ENCODE measurements at regions not wholly inside any gene's neighbourhood (a gene's known extent, or its start where the extent isn't known, plus 50 kb on each side); places are given as distances from the start of the nearest gene placed in this dataset.

DNA sequence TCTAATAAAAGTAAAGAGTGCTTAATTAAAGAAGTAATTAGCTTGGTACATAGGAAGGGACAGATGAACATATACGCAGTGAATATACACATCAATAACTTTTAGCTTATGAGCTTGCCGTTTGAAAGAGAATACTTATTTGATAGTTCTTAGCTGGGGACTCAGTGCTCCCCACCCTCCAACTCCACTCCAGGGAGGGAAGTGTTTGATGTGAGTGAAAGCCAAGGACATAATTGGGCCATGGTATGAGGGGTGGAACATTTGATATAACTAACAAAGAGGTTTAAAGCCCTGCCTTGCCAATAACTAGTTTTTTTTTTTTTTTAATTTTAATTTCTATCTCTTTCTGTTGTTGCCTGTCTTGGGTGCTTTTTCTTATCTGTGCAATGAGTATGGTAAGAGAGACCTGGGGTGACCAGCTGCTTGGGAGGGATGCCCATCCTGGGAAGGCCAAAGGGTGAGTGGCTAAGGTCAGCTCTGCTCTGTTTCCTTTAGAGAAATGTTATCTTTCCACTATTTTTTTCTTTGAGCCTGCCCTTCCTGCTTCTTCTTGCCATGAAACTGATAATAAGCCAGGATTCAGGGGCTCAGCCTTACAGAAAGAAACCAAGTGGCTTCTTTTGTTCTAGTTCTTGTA lies 132.8 kb upstream of the CPSF6 start:
- TF ChIP-seq, protein P1, sequence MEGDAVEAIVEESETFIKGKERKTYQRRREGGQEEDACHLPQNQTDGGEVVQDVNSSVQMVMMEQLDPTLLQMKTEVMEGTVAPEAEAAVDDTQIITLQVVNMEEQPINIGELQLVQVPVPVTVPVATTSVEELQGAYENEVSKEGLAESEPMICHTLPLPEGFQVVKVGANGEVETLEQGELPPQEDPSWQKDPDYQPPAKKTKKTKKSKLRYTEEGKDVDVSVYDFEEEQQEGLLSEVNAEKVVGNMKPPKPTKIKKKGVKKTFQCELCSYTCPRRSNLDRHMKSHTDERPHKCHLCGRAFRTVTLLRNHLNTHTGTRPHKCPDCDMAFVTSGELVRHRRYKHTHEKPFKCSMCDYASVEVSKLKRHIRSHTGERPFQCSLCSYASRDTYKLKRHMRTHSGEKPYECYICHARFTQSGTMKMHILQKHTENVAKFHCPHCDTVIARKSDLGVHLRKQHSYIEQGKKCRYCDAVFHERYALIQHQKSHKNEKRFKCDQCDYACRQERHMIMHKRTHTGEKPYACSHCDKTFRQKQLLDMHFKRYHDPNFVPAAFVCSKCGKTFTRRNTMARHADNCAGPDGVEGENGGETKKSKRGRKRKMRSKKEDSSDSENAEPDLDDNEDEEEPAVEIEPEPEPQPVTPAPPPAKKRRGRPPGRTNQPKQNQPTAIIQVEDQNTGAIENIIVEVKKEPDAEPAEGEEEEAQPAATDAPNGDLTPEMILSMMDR (IDR thresholded peaks at IDR 0.05; ENCODE audit: poor library complexity, severe bottlenecking) = no peak
- DNase-seq (ENCODE audit: low spot score) = no peak
- no peak for ATAC-seq (ENCODE audit: low read depth)
- no peak overlapping the region for H3K4me3 ChIP-seq (ENCODE audit: severe bottlenecking)
- no peaks in the 10 kb centered on the region for H3K9me3 ChIP-seq (ENCODE audit: severe bottlenecking)
- no peaks in the 10 kb centered on the region for H3K36me3 ChIP-seq (ENCODE audit: low read depth)
- no peak overlapping the region for H3K27ac ChIP-seq (ENCODE audit: poor library complexity, severe bottlenecking)
- no peaks in the 10 kb centered on the region for H3K4me1 ChIP-seq (ENCODE audit: insufficient read depth, poor library complexity, severe bottlenecking)
- no peaks in the 10 kb centered on the region for H3K27me3 ChIP-seq (ENCODE audit: insufficient read depth, poor library complexity, severe bottlenecking)

DNA sequence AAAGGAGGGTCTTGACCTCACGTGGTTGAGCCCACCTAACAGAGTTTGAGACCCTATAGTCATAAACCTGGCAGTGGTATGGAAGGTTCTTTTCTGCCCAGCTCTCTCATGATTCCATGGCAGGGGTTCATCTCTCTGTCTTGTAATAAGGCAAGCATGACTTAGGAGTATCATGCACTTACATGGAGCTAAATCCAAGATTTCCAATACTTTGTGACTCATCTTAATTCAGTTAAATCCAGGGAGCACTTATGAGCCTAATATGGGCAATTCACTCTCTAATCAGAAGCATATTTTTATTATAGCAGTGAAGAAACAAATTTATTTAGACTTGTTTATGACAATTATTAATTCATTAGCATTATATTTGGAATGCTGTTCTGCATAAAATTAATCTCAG lies 131.8 kb upstream of the CPSF6 start:
- ATAC-seq (ENCODE audit: low read depth) (no peak), DNase-seq (ENCODE audit: low spot score) (no peak)
- H3K36me3 ChIP-seq (ENCODE audit: low read depth) = no peaks in the 10 kb centered on the region
- no peak overlapping the region for H3K27ac ChIP-seq (ENCODE audit: poor library complexity, severe bottlenecking)
- no peaks in the 10 kb centered on the region for H3K9me3 ChIP-seq (ENCODE audit: severe bottlenecking)
- TF ChIP-seq, protein P1 (IDR thresholded peaks at IDR 0.05; ENCODE audit: poor library complexity, severe bottlenecking) = no peak
- no peaks in the 10 kb centered on the region for H3K4me1 ChIP-seq (ENCODE audit: insufficient read depth, poor library complexity, severe bottlenecking)
- H3K4me3 ChIP-seq (ENCODE audit: severe bottlenecking) = no peak overlapping the region
- H3K27me3 ChIP-seq (ENCODE audit: insufficient read depth, poor library complexity, severe bottlenecking) = no peaks in the 10 kb centered on the region

DNA sequence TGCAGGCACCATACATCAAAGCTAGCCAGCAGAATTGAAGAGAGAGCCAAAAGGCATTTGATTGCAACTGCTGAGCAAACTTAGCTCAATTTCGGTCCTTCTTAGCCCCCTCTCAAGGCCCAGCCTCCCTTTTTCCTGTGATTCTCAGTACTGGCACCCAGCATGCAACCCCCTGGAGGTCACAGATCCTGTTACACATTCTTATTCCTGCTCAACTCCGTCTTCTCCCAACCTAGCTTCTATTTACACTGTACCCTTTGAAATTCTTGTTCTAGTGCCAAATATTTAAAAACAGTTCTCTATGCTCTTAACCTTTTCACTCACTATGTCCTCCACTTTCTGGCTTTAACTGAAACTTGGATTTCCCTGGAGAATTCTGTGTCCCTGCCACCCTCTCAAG lies 131.3 kb upstream of the CPSF6 start:
- DNase-seq (ENCODE audit: low spot score) = no peak
- TF ChIP-seq, protein P1 (IDR thresholded peaks at IDR 0.05; ENCODE audit: poor library complexity, severe bottlenecking) = no peak
- H3K36me3 ChIP-seq (ENCODE audit: low read depth) = no peaks in the 10 kb centered on the region
- no peak for ATAC-seq (ENCODE audit: low read depth)
- no peak overlapping the region for H3K4me3 ChIP-seq (ENCODE audit: severe bottlenecking)
- no peaks in the 10 kb centered on the region for H3K9me3 ChIP-seq (ENCODE audit: severe bottlenecking)
- no peaks in the 10 kb centered on the region for H3K4me1 ChIP-seq (ENCODE audit: insufficient read depth, poor library complexity, severe bottlenecking)
- H3K27ac ChIP-seq (ENCODE audit: poor library complexity, severe bottlenecking) = no peak overlapping the region
- H3K27me3 ChIP-seq (ENCODE audit: insufficient read depth, poor library complexity, severe bottlenecking) = no peaks in the 10 kb centered on the region

DNA sequence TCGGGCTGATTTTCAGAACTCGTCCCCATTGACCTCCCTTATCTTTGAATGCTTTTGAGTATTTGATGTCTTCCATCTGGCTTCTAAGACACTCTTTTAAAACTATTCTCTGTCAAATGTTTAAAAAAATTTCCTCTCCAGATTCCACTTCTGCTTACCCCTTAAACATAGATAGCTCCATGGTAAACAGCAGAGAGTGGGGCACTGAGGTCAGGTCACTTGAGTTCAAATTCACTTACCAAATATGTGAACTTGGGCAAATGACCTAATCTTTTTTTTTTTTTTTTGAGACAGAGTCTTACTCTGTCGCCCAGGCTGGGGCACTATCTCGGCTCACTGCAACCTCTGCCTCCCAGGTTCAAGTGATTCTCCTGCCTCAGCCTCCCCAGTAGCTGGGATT lies 126.8 kb upstream of the CPSF6 start:
- Histone ChIP-seq H3K4me3 (ENCODE audit: severe bottlenecking) (no peak overlapping the region), H3K4me1 (ENCODE audit: insufficient read depth, poor library complexity, severe bottlenecking) (no peaks in the 10 kb centered on the region), H3K27me3 (ENCODE audit: insufficient read depth, poor library complexity, severe bottlenecking) (no peaks in the 10 kb centered on the region), H3K36me3 (ENCODE audit: low read depth) (no peaks in the 10 kb centered on the region), H3K9me3 (ENCODE audit: severe bottlenecking) (no peaks in the 10 kb centered on the region), H3K27ac (ENCODE audit: poor library complexity, severe bottlenecking) (no peak overlapping the region)
- DNase-seq (ENCODE audit: low spot score) (no peak), ATAC-seq (ENCODE audit: low read depth) (no peak)
- TF ChIP-seq, protein P1 (IDR thresholded peaks at IDR 0.05; ENCODE audit: poor library complexity, severe bottlenecking) = no peak

DNA sequence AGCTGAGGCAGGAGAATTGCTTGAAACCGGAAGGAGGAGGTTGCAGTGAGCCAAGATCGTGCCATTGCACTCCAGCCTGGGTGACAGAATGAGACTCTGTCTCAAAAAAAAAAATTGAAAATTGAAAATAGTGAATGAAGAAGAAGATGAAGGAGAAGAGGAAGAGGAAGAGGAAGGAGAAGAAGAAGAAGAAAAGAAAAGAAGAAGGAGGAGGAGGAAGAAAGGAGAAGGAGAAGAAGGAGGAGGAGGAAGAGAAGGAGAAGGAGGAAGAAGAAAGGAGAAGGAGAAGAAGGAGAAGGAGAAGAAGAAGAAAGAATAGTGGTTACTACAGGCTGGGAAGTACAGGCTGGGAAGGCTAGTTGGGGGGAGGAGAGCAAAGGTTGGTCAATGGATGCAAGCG lies 124.3 kb upstream of the CPSF6 start:
- no peaks in the 10 kb centered on the region for H3K9me3 ChIP-seq (ENCODE audit: severe bottlenecking)
- H3K27me3 ChIP-seq (ENCODE audit: insufficient read depth, poor library complexity, severe bottlenecking) = no peaks in the 10 kb centered on the region
- H3K4me1 ChIP-seq (ENCODE audit: insufficient read depth, poor library complexity, severe bottlenecking) = no peaks in the 10 kb centered on the region
- no peak overlapping the region for H3K4me3 ChIP-seq (ENCODE audit: severe bottlenecking)
- no peak overlapping the region for H3K27ac ChIP-seq (ENCODE audit: poor library complexity, severe bottlenecking)
- H3K36me3 ChIP-seq (ENCODE audit: low read depth) = no peaks in the 10 kb centered on the region
- DNase-seq (ENCODE audit: low spot score) (no peak), ATAC-seq (ENCODE audit: low read depth) (no peak)
- TF ChIP-seq, protein P1 (IDR thresholded peaks at IDR 0.05; ENCODE audit: poor library complexity, severe bottlenecking) = no peak

Measured in RWPE2 (cell line).